Neutrophil (primary cell): ENCODE measurements at regions not wholly inside any gene's neighbourhood (a gene's known extent, or its start where the extent isn't known, plus 50 kb on each side); places are given as distances from the start of the nearest gene placed in this dataset.

Experiments used
- H3K27ac ChIP-seq: fragments of 200-600 bp; sonication (generic); 2 replicates; pipeline ENCODE4 v1.5.1; 2016; ENCODE audit warnings: mild to moderate bottlenecking, moderate library complexity
- H3K27me3 ChIP-seq: fragments of 200-600 bp; sonication (generic); 2 replicates; pipeline ENCODE4 v1.6.0; 2016; ENCODE audit warnings: mild to moderate bottlenecking
- H3K36me3 ChIP-seq: fragments of 200-600 bp; sonication (generic); 2 replicates; pipeline ENCODE4 v1.5.1; 2017
- H3K4me1 ChIP-seq, 2 experiments: fragments of 200-600 bp in 1 of 2; sonication (generic) in 1 of 2; 1 replicate in 1 of 2; 2 replicates in 1 of 2; pipeline versions ENCODE4 v1.5.1 to v1.6.1; 2013 to 2016; ENCODE audit warnings: low read depth in 1 of 2, low read length in 1 of 2, mild to moderate bottlenecking in 1 of 2, moderate library complexity in 1 of 2; ENCODE audit not compliant: control insufficient read depth in 1 of 2, insufficient read depth in 1 of 2
- H3K4me3 ChIP-seq, 2 experiments: fragments of 200-600 bp in 1 of 2; sonication (generic) in 1 of 2; 1 replicate in 1 of 2; 2 replicates in 1 of 2; pipeline ENCODE4 v1.5.1; 2013 to 2016; ENCODE audit warnings: low read depth in 1 of 2, low read length in 1 of 2, mild to moderate bottlenecking in 1 of 2, moderate library complexity in 1 of 2
- H3K9me3 ChIP-seq: fragments of 200-600 bp; sonication (generic); 2 replicates; pipeline ENCODE4 v1.5.1; 2016
- TF ChIP-seq, protein P1 (sequence below): fragments of 200-600 bp; sonication (generic); IDR thresholded peaks from 2 replicates; pipeline ENCODE4 v1.5.1; 2016; ENCODE audit warnings: antibody characterized with exemption

DNA sequence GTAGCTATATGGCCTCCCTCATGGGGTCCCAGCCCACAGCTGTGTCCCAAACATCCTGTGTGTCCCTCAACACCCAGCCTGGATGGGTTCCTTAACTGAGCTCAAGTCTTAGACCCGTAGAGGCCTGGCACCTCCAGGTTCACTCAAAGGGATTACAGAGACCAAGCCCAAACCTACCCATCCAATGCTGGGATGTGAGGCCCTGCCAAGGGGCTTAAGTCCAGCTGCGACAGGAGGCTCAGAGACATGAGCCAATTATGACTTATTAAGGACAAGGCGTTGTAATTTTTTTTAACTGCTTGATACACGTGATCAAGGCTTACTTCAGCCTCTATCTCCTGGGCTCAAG is 105.6 kb upstream of the RET start:
- Histone ChIP-seq H3K4me1 (peaks cover 49 to 50% of the 10 kb centered on the region in 2 experiments), H3K4me3 (no peak overlapping the region), H3K27me3 (no peaks in the 10 kb centered on the region), H3K9me3 (no peaks in the 10 kb centered on the region), H3K27ac (no peak overlapping the region), H3K36me3 (no peaks in the 10 kb centered on the region)
- TF ChIP-seq, protein P1, sequence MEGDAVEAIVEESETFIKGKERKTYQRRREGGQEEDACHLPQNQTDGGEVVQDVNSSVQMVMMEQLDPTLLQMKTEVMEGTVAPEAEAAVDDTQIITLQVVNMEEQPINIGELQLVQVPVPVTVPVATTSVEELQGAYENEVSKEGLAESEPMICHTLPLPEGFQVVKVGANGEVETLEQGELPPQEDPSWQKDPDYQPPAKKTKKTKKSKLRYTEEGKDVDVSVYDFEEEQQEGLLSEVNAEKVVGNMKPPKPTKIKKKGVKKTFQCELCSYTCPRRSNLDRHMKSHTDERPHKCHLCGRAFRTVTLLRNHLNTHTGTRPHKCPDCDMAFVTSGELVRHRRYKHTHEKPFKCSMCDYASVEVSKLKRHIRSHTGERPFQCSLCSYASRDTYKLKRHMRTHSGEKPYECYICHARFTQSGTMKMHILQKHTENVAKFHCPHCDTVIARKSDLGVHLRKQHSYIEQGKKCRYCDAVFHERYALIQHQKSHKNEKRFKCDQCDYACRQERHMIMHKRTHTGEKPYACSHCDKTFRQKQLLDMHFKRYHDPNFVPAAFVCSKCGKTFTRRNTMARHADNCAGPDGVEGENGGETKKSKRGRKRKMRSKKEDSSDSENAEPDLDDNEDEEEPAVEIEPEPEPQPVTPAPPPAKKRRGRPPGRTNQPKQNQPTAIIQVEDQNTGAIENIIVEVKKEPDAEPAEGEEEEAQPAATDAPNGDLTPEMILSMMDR: no peak

DNA sequence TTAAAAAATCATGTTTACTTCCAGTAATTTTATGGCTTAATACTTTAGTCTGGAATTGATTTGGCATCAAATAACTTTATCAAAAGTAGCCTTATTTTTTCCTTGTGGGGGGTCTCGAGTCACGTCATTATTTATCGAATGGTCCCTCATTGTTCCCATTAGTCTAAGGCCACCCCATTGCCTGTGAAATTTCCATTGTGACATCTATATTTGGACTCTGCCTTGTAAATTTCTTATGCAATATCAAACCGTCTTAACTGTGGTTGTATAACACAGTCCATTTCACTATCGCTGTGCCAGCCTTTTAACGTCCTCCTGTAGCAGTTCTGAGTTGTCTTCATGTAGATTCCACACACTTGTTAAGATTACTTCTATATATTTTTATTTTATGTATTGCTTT is 103.9 kb upstream of the RET start:
- Histone ChIP-seq H3K27me3 (no peaks in the 10 kb centered on the region), H3K4me3 (no peak overlapping the region), H3K36me3 (no peaks in the 10 kb centered on the region), H3K9me3 (no peaks in the 10 kb centered on the region), H3K27ac (no peak overlapping the region), H3K4me1 (peaks cover 49 to 50% of the 10 kb centered on the region in 2 experiments)
- TF ChIP-seq, protein P1: no peak

GRCh38 chr10:42973411-42973810 is 103.5 kb upstream of the RET start:
- H3K9me3 ChIP-seq: no peaks in the 10 kb centered on the region
- H3K36me3 ChIP-seq: no peaks in the 10 kb centered on the region
- H3K4me3 ChIP-seq: no peak overlapping the region
- H3K27ac ChIP-seq: no peak overlapping the region
- TF ChIP-seq, protein P1: no peak
- H3K4me1 ChIP-seq: peaks cover 49 to 50% of the 10 kb centered on the region in 2 experiments
- no peaks in the 10 kb centered on the region for H3K27me3 ChIP-seq

GRCh38 chr10:42973870-42974692 is 102.8 kb upstream of the RET start:
- Histone ChIP-seq H3K27me3 (no peaks in the 10 kb centered on the region), H3K4me1 (peaks cover 49 to 50% of the 10 kb centered on the region in 2 experiments), H3K9me3 (no peaks in the 10 kb centered on the region), H3K4me3 (no peak overlapping the region), H3K27ac (no peak overlapping the region), H3K36me3 (no peaks in the 10 kb centered on the region)
- TF ChIP-seq, protein P1: no peak

DNA sequence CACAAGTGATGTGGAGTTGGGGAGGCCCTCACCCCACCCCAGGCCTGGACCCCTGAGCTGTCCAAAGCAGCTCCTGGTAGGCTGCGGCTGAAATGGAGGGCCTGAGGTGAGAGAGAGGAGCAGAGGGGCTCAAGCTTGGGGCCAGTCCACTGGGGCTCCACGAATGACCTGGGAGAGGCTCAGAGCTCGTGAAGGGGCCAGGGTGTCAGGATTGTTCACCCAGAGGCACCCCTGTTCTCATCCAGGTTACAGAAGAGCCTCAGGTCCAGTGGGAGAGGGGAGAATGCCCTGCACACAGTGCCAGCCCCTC is 102.2 kb upstream of the RET start:
- Histone ChIP-seq H3K9me3 (no peaks in the 10 kb centered on the region), H3K4me1 (peaks cover 49 to 50% of the 10 kb centered on the region in 2 experiments), H3K27ac (no peak overlapping the region), H3K36me3 (no peaks in the 10 kb centered on the region), H3K4me3 (no peak overlapping the region), H3K27me3 (no peaks in the 10 kb centered on the region)
- TF ChIP-seq, protein P1: no peak
